Suprapubic skin (tissue), 3 donors: ENCODE measurements at regions not wholly inside any gene's neighbourhood (a gene's known extent, or its start where the extent isn't known, plus 50 kb on each side); places are given as distances from the start of the nearest gene placed in this dataset.

Experiments used
- POLR2A ChIP-seq, 2 donors: fragments of 450-650 bp; IDR thresholded peaks; one replicate each; pipeline ENCODE4 v1.6.1; 2017; ENCODE audit warnings: antibody characterized with exemption in 2 of 2, mild to moderate bottlenecking in 2 of 2, moderate library complexity in 2 of 2
- TF ChIP-seq, protein P1 (sequence below), 2 donors: fragments of 200-600 bp in 1 of 2; fragments of 450-650 bp in 1 of 2; sonication (generic) in 1 of 2; IDR thresholded peaks; one replicate each; pipeline ENCODE4 v1.5.1; 2016 to 2019; ENCODE audit warnings: antibody characterized with exemption in 2 of 2, mild to moderate bottlenecking in 1 of 2, moderate library complexity in 1 of 2

DNA sequence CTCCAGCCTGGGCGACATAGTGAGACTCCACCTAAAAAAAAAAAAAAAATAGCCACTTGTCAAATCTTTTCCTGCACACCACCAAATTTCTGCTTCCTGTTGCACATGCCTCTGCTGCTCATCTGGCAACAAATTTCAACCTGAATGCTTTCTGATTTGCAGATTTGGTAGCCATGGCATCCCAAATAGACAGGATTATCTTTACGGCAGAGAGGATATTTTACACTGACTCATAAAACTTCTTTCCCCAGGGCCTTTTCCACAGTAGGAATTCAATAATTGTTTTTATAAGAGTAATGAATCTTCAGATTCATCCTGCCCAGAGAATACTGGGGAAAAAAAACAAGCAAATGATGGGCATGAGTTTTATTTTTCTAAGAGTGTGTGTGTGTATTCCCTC lies 264.6 kb downstream of the FRK start:
- TF ChIP-seq, protein P1, sequence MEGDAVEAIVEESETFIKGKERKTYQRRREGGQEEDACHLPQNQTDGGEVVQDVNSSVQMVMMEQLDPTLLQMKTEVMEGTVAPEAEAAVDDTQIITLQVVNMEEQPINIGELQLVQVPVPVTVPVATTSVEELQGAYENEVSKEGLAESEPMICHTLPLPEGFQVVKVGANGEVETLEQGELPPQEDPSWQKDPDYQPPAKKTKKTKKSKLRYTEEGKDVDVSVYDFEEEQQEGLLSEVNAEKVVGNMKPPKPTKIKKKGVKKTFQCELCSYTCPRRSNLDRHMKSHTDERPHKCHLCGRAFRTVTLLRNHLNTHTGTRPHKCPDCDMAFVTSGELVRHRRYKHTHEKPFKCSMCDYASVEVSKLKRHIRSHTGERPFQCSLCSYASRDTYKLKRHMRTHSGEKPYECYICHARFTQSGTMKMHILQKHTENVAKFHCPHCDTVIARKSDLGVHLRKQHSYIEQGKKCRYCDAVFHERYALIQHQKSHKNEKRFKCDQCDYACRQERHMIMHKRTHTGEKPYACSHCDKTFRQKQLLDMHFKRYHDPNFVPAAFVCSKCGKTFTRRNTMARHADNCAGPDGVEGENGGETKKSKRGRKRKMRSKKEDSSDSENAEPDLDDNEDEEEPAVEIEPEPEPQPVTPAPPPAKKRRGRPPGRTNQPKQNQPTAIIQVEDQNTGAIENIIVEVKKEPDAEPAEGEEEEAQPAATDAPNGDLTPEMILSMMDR (IDR thresholded peaks at IDR 0.05): no peak
- no peak for TF ChIP-seq POLR2A (IDR thresholded peaks at IDR 0.05)
